ENCODE measurements at regions not wholly inside any gene's neighbourhood (a gene's known extent, or its start where the extent isn't known, plus 50 kb on each side); places are given as distances from the start of the nearest gene placed in this dataset.

DNA sequence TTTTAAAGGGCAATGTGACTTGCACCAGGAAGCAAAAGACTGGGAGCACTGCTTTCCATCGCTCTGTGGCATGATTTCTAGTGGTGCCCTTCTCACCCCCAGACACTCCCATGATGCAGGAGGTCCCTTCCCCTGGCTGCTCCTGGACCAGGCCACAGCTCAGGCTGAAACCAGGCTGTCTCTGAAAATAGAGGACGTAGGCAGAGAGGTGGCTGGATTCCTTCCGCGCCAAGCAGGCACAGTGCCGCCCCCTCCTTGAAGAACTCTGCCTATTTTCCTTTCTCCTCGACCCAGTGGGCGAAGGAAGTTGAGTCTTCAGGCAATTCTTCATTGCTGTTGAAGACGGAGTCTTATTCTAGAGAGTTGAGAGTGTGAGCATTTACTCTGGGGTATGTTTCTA lies 489.4 kb upstream of the TBL1XR1 start:
- no peak overlapping the region for H3K27ac Mint-ChIP-seq (ENCODE audit: unreplicated experiment)
- no peak overlapping the region for H3K4me3 Mint-ChIP-seq (ENCODE audit: unreplicated experiment)
- DNase-seq (ENCODE audit: extremely low spot score, unreplicated experiment) = no peak
- TF ChIP-seq CTCF (IDR thresholded peaks at IDR 0.05) = no peak
- H3K36me3 Mint-ChIP-seq (ENCODE audit: unreplicated experiment) = no peaks in the 10 kb centered on the region
- peaks cover 8% of the 10 kb centered on the region for H3K4me1 Mint-ChIP-seq (ENCODE audit: unreplicated experiment)
- no peaks in the 10 kb centered on the region for H3K27me3 Mint-ChIP-seq (ENCODE audit: unreplicated experiment)
- H3K9me3 Mint-ChIP-seq (ENCODE audit: unreplicated experiment) = no peaks in the 10 kb centered on the region

GRCh38 chr3:177687291-177687690 lies 490.0 kb upstream of the TBL1XR1 start:
- no peak overlapping the region for H3K27ac Mint-ChIP-seq (ENCODE audit: unreplicated experiment)
- no peak for TF ChIP-seq CTCF (IDR thresholded peaks at IDR 0.05)
- no peaks in the 10 kb centered on the region for H3K9me3 Mint-ChIP-seq (ENCODE audit: unreplicated experiment)
- no peak overlapping the region for H3K4me3 Mint-ChIP-seq (ENCODE audit: unreplicated experiment)
- H3K27me3 Mint-ChIP-seq (ENCODE audit: unreplicated experiment) = no peaks in the 10 kb centered on the region
- DNase-seq (ENCODE audit: extremely low spot score, unreplicated experiment) = no peak
- no peaks in the 10 kb centered on the region for H3K36me3 Mint-ChIP-seq (ENCODE audit: unreplicated experiment)
- peaks cover 5% of the 10 kb centered on the region for H3K4me1 Mint-ChIP-seq (ENCODE audit: unreplicated experiment)

DNA sequence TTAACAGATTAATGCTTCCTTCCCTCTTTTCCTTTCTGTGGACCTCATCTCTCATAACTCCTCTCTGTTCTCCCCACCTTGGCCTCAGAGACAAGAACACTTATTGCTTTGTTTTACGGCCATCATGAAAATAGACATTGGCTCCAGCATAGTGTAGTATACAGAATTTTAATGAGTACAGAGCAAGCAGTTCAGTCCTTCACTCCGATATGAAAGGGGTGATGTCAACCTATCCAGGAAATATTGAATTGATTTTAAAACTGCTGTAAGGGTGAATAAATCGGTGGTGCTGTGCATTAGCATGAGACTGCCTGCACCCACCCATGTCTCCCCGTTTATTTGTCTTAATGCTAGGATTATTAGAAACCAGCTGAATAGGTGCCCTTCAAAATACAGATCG lies 490.9 kb upstream of the TBL1XR1 start:
- H3K27ac Mint-ChIP-seq (ENCODE audit: unreplicated experiment) = no peak overlapping the region
- H3K4me3 Mint-ChIP-seq (ENCODE audit: unreplicated experiment) = no peak overlapping the region
- no peaks in the 10 kb centered on the region for H3K9me3 Mint-ChIP-seq (ENCODE audit: unreplicated experiment)

GRCh38 chr3:177689077-177689476 lies 491.8 kb upstream of the TBL1XR1 start:
- Mint-ChIP-seq H3K4me1 (ENCODE audit: unreplicated experiment) (peaks cover 14% of the 10 kb centered on the region), H3K36me3 (ENCODE audit: unreplicated experiment) (no peaks in the 10 kb centered on the region)
- TF ChIP-seq CTCF (IDR thresholded peaks at IDR 0.05) = no peak

More for the DNA sequence above, 490.9 kb upstream of the TBL1XR1 start:
- Mint-ChIP-seq H3K27me3 (ENCODE audit: unreplicated experiment) (no peaks in the 10 kb centered on the region), H3K4me1 (ENCODE audit: unreplicated experiment) (peaks cover 4% of the 10 kb centered on the region), H3K36me3 (ENCODE audit: unreplicated experiment) (no peaks in the 10 kb centered on the region)
- no peak for TF ChIP-seq CTCF (IDR thresholded peaks at IDR 0.05)
- DNase-seq (ENCODE audit: extremely low spot score, unreplicated experiment) = no peak

DNA sequence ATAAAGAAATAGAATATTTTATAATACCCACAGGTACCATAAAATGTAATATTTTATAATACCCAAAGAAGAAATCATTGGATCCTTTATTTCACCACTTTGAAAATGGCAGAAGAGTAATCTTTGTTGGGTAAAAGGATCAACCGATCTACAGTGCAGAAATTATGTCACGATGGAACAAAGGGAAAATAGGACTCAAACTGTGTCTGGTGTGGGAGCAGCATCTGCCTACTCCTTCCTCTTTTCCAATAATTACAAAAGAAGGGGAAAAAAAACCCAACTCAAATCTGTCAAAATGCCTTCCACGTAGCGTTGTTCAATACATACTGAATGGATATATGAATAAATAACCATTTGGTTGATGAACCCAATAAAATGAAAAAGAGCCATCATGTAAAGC lies 492.6 kb upstream of the TBL1XR1 start:
- H3K9me3 Mint-ChIP-seq (ENCODE audit: unreplicated experiment) = no peaks in the 10 kb centered on the region

More at GRCh38 chr3:177689077-177689476, 491.8 kb upstream of the TBL1XR1 start:
- H3K27me3 Mint-ChIP-seq (ENCODE audit: unreplicated experiment) = no peaks in the 10 kb centered on the region
- no peak for DNase-seq (ENCODE audit: extremely low spot score, unreplicated experiment)
- H3K9me3 Mint-ChIP-seq (ENCODE audit: unreplicated experiment) = no peaks in the 10 kb centered on the region
- no peak overlapping the region for H3K4me3 Mint-ChIP-seq (ENCODE audit: unreplicated experiment)
- H3K27ac Mint-ChIP-seq (ENCODE audit: unreplicated experiment) = no peak overlapping the region

More for the DNA sequence above, 492.6 kb upstream of the TBL1XR1 start:
- H3K36me3 Mint-ChIP-seq (ENCODE audit: unreplicated experiment) = no peaks in the 10 kb centered on the region
- no peak for TF ChIP-seq CTCF (IDR thresholded peaks at IDR 0.05)
- no peak for DNase-seq (ENCODE audit: extremely low spot score, unreplicated experiment)
- H3K4me3 Mint-ChIP-seq (ENCODE audit: unreplicated experiment) = no peak overlapping the region
- peaks cover 22% of the 10 kb centered on the region for H3K4me1 Mint-ChIP-seq (ENCODE audit: unreplicated experiment)
- no peaks in the 10 kb centered on the region for H3K27me3 Mint-ChIP-seq (ENCODE audit: unreplicated experiment)
- no peak overlapping the region for H3K27ac Mint-ChIP-seq (ENCODE audit: unreplicated experiment)
